K562 (cell line): ENCODE measurements at regions not wholly inside any gene's neighbourhood (a gene's known extent, or its start where the extent isn't known, plus 50 kb on each side); places are given as distances from the start of the nearest gene placed in this dataset.

Experiments used
- ATAC-seq: fragments of 200-7000 bp; cut with Tn5 transposase; 3 replicates; pipeline ENCODE4 v1.9.1; 2020; ENCODE audit warnings: moderate library complexity
- BruUV-seq: library from RNA; stranded (reverse); fragments of 400-500 nt; replicated peaks from 2 replicates; lab custom pipeline; 2021; lab: Mats Ljungman, UMichigan
- CTCF ChIA-PET: fragments of 300-600 bp; formaldehyde crosslinking; extraction: SDS; loops from one replicate; lab custom pipeline; 2021; ENCODE audit warnings: low intra/inter-chr PET ratio; lab: Yijun Ruan, JAX
- POLR2A ChIA-PET: fragments of 300-600, 350-650 bp; sonication (Branson Sonifier 250); formaldehyde crosslinking; extraction: SDS; loops from one replicate; lab custom pipeline; 2021; ENCODE audit warnings: antibody characterized with exemption, inconsistent platforms; lab: Yijun Ruan, JAX
- DNase-seq, 4 experiments: peaks; one replicate each; pipeline versions ENCODE4 v3.0.0 to v3.0.0-alpha.2; 2011 to 2018; ENCODE audit warnings: low spot score in 3 of 4, mixed read lengths in 3 of 4; ENCODE audit errors: extremely low read depth in 1 of 4
- FAIRE-seq: peaks from 2 replicates; lab custom pipeline; 2011; peaks lifted over from hg19 to GRCh38; lab: Jason Lieb, UNC
- H2AFZ ChIP-seq: 2 replicates; pipeline ENCODE4 v1.6.0; 2011; ENCODE audit warnings: low read depth, low read length, control low read depth, inconsistent platforms
- H3K27ac ChIP-seq: fragments of 200-600 bp; 3 replicates; pipeline ENCODE4 v1.8.0; 2011; ENCODE audit warnings: low read depth, mild to moderate bottlenecking, control low read depth, inconsistent platforms, low read length, moderate library complexity, mixed read lengths; ENCODE audit errors: extremely low read depth
- H3K27me3 ChIP-seq, 2 experiments: fragments of 300-600 bp in 1 of 2; 2 replicates in 1 of 2; 3 replicates in 1 of 2; pipeline versions ENCODE4 v1.6.0 to v1.8.0; 2011; ENCODE audit warnings: inconsistent platforms in 2 of 2, low read length in 2 of 2, mild to moderate bottlenecking in 1 of 2, mixed read lengths in 1 of 2, moderate library complexity in 1 of 2; ENCODE audit not compliant: control insufficient read depth in 2 of 2, insufficient read depth in 2 of 2
- H3K36me3 ChIP-seq: fragments of 300-600 bp; 3 replicates; pipeline ENCODE4 v1.8.0; 2011; ENCODE audit warnings: mild to moderate bottlenecking, low read length, inconsistent platforms; ENCODE audit not compliant: control insufficient read depth, insufficient read depth
- H3K4me1 ChIP-seq, 2 experiments: fragments of 200-600 bp in 1 of 2; replicated peaks in 1 of 2; 2 replicates in 1 of 2; 3 replicates in 1 of 2; pipeline versions ENCODE4 v1.5.1 to v1.8.0; 2011; ENCODE audit warnings: inconsistent platforms in 2 of 2, low read length in 2 of 2, mild to moderate bottlenecking in 1 of 2, mixed read lengths in 1 of 2, moderate library complexity in 1 of 2; ENCODE audit not compliant: control insufficient read depth in 2 of 2, insufficient read depth in 2 of 2
- H3K4me2 ChIP-seq: 2 replicates; pipeline ENCODE4 v1.6.1; 2011; ENCODE audit warnings: low read length, control low read depth, inconsistent platforms, mixed read lengths; ENCODE audit not compliant: insufficient read depth
- H3K4me3 ChIP-seq: fragments of 200-600 bp; sonication (generic), shearing (Covaris generic); 2 replicates; pipeline ENCODE4 v1.5.1; 2016; ENCODE audit warnings: control low read depth, inconsistent platforms
- H3K79me2 ChIP-seq: fragments of 200-600 bp; 3 replicates; pipeline ENCODE4 v1.8.0; 2011; ENCODE audit warnings: low read length, inconsistent platforms; ENCODE audit not compliant: control insufficient read depth, insufficient read depth
- H3K9ac ChIP-seq, 2 experiments: 2 replicates each; pipeline versions ENCODE4 v1.6.0 to v1.6.1; 2011; ENCODE audit warnings: low read depth in 2 of 2, low read length in 2 of 2, control low read depth in 1 of 2, inconsistent platforms in 1 of 2, mild to moderate bottlenecking in 1 of 2, mixed read lengths in 1 of 2; ENCODE audit not compliant: insufficient read depth in 1 of 2
- H3K9me1 ChIP-seq: one replicate; pipeline ENCODE4 v1.6.0; 2011; ENCODE audit warnings: inconsistent platforms, mild to moderate bottlenecking, low read length, moderate library complexity; ENCODE audit not compliant: control insufficient read depth, insufficient read depth
- H3K9me3 ChIP-seq: replicated peaks from 2 replicates; pipeline ENCODE4 v1.5.1; 2011; ENCODE audit warnings: low read depth, low read length, inconsistent platforms; ENCODE audit not compliant: control insufficient read depth, insufficient read depth
- H4K20me1 ChIP-seq: replicated peaks from 2 replicates; pipeline ENCODE4 v1.6.1; 2011; ENCODE audit warnings: low read length, inconsistent platforms, mixed read lengths; ENCODE audit not compliant: control insufficient read depth, insufficient read depth
- DMBX1 ChIP-seq: fragments of 250-450 bp; sonication (Bioruptor Pico); IDR thresholded peaks from 2 replicates; pipeline ENCODE4 v1.8.0; 2022; ENCODE audit warnings: inconsistent platforms, mild to moderate bottlenecking, moderate library complexity, borderline replicate concordance
- HDAC8 ChIP-seq: fragments of 450-650 bp; IDR thresholded peaks from 2 replicates; pipeline ENCODE4 v1.6.1; 2016; ENCODE audit warnings: mild to moderate bottlenecking, missing genetic modification characterization, moderate library complexity, missing compliant biosample characterization
- KDM1A ChIP-seq, 2 experiments: fragments of 450-650 bp; IDR thresholded peaks; 2 replicates each; pipeline ENCODE4 v1.6.1; 2016; ENCODE audit warnings: mild to moderate bottlenecking in 2 of 2
- KLF6 ChIP-seq: fragments of 250-450 bp; sonication (Bioruptor Pico); IDR thresholded peaks from 2 replicates; pipeline ENCODE4 v1.4.0; 2020; ENCODE audit warnings: mild to moderate bottlenecking, moderate library complexity, borderline replicate concordance
- MLX ChIP-seq, 2 experiments: fragments of 450-650 bp in 1 of 2; sonication (generic) in 1 of 2; formaldehyde crosslinking; conservative IDR thresholded peaks; 2 replicates each; pipeline versions ENCODE4 v1.4.0 to v1.8.1; 2020 to 2022; ENCODE audit warnings: mild to moderate bottlenecking in 1 of 2, missing genetic modification reagents in 1 of 2
- NEUROD1 ChIP-seq: fragments of 150-350 bp; IDR thresholded peaks from 2 replicates; pipeline ENCODE4 v1.6.1; 2014; ENCODE audit warnings: borderline replicate concordance, low read length, low read depth; ENCODE audit not compliant: partially characterized antibody
- NFIC ChIP-seq: fragments of 450-650 bp; IDR thresholded peaks from 2 replicates; pipeline ENCODE4 v1.6.1; 2017; ENCODE audit warnings: mild to moderate bottlenecking, inconsistent platforms
- TCF15 ChIP-seq: fragments of 250-450 bp; sonication (Bioruptor Pico); IDR thresholded peaks from 2 replicates; pipeline ENCODE4 v1.8.0; 2022; ENCODE audit warnings: moderate library complexity, mild to moderate bottlenecking, inconsistent platforms
- WGBS: fragments of 100-300 bp; shearing (Covaris generic); methylation state at CpG from one replicate; pipeline ENCODE4 v1.1.6; 2016; ENCODE audit warnings: low coverage, mixed read lengths; ENCODE audit not compliant: insufficient coverage; ENCODE audit errors: missing lambda C conversion rate; 5-methylcytosine and 5-hydroxymethylcytosine counted together
- in situ Hi-C: fragments of 300-500 bp; cut with MboI; formaldehyde crosslinking; loops from 4 replicates; pipeline ENCODE4 v1.15.0; 2018; ENCODE audit warnings: inconsistent platforms, mixed read lengths
- intact Hi-C: fragments of 100-400 bp; cut with micrococcal nuclease; formaldehyde crosslinking; loops from 2 replicates; pipeline ENCODE4 v1.14.2; 2022

GRCh38 chr1:4224684-4225467, 324.8 kb upstream of the C1orf174 start:
- POLR2A ChIA-PET = no interaction called here
- Histone ChIP-seq H3K4me3 (no peak overlapping the region), H3K9me1 (no peaks in the 10 kb centered on the region), H3K79me2 (no peaks in the 10 kb centered on the region), H4K20me1 (0 out of 2 replicates have a peak, but pooled peaks cover 2% of the 10 kb centered on the region), H3K27me3 (peaks cover 5 to 44% of the 10 kb centered on the region in 2 experiments; a peak in 4 of 5 replicates), H3K9me3 (no peaks in the 10 kb centered on the region), H2AFZ (no peak overlapping the region), H3K36me3 (no peaks in the 10 kb centered on the region), H3K4me1 (peaks cover 0 to 4% of the 10 kb centered on the region in 2 experiments; a peak in 2 of 5 replicates), H3K9ac (no peak overlapping the region), H3K27ac (no peak overlapping the region), H3K4me2 (no peak overlapping the region)
- DNase-seq = no peak
- WGBS = under 1% methylated on average over 18 of the region's 18 CpGs
- no peak for ATAC-seq
- CTCF ChIA-PET = no interaction called here
- intact Hi-C loops (no loop called here), in situ Hi-C loops (no loop called here)
- BruUV-seq = no TSS peak
- FAIRE-seq = no peak
- TF ChIP-seq TCF15 (CRISPR knock-in tag) (no peak), NEUROD1 (no peak), NFIC (no peak), DMBX1 (CRISPR knock-in tag) (no peak), KLF6 (CRISPR knock-in tag) (no peak), HDAC8 (no peak), MLX (CRISPR knock-in tag; conservative IDR thresholded peaks at IDR 0.05) (no peak), KDM1A (IDR thresholded peaks at IDR 0.05) (no peak)
